OCI-LY7 (cell line): ENCODE measurements at regions not wholly inside any gene's neighbourhood (a gene's known extent, or its start where the extent isn't known, plus 50 kb on each side); places are given as distances from the start of the nearest gene placed in this dataset.

ENCODE experiments used
- CTCF ChIP-seq: fragments of 200-600 bp; sonication (generic); conservative IDR thresholded peaks from 2 replicates; pipeline ENCODE4 v1.5.1; 2014; ENCODE audit warnings: mild to moderate bottlenecking, antibody characterized with exemption, low read length, moderate library complexity, mixed read lengths
- EZH2phosphoT487 ChIP-seq: fragments of 200-600 bp; sonication (generic); IDR thresholded peaks from 2 replicates; pipeline ENCODE4 v1.6.1; 2018; ENCODE audit warnings: low read depth, borderline replicate concordance, mild to moderate bottlenecking, mixed run types, antibody characterized with exemption, low read length, moderate library complexity, mixed read lengths

GRCh38 chr14:34059037-34059924 lies 108.4 kb upstream of the EGLN3 start:
- TF ChIP-seq CTCF (no peak), EZH2phosphoT487 (no peak)
